NCI-H1417 (cell line): ENCODE measurements at regions not wholly inside any gene's neighbourhood (a gene's known extent, or its start where the extent isn't known, plus 50 kb on each side); places are given as distances from the start of the nearest gene placed in this dataset.
"Not testable (repeated sequence)": the region's sequence is repeated elsewhere in the genome, so short reads cannot be mapped to it uniquely, and the experiment has no call there.

Experiments used
- DNase-seq, 3 experiments: peaks; one replicate each; lab custom pipeline; 2025; lab: John Stamatoyannopoulos, UW

DNA sequence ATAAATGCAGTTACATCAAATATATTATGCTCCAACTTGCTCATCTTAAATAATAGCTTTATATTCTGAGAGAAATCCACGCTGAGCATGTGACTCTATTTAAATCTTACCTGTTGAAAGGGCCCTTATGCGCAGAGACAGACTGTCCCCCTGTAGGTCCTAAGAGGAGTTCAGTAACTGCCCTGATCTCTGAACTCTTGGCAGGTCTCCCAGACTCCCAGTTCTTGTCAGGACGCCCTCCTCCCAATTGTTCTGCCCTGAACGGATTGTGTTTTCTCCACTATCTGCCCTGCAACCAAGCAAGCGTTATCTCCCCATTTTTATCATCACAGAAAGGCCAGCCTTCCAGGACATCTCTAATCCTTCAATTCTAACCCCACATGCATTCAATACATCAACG is 954.6 kb downstream of the TSN start:
- DNase-seq, result no peak

DNA sequence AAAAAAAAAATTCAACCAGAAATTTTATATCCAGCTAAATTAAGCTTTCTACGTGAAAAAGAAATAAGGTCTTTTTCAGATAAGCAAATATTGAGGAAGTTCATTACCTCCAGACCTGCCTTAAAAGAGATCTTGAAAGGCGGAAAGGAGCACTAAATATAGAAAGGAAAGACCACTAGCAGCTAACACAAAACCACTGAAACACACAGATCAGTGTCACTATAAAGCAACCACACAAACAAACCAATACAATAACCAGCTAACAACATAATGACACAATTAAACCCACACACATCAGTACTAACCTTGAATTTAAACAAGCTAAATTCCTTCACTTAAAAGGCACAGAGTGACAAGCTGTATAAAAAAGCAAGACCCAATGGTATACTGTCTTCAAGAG is 958.3 kb downstream of the TSN start:
- DNase-seq, result no peak

DNA sequence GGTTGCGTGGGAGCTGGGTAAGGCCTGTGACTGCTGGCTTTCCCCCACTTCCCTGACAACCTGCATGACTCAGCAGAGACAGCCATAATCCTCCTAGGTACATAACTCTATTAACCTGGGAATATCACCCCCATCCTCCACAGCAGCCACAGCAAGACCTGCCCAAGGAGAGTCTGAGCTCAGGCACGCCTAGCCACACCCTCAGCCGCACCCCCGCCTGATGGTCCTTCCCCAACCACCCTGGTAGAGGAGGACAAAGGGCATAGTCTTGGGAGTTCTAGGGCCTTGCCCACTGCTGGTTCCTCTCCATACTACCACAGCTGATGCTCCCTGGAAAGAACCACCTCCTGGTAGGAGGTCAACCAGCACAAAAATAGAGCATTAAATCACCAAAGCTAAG is 965.4 kb downstream of the TSN start:
- not testable (repeated sequence) for DNase-seq

DNA sequence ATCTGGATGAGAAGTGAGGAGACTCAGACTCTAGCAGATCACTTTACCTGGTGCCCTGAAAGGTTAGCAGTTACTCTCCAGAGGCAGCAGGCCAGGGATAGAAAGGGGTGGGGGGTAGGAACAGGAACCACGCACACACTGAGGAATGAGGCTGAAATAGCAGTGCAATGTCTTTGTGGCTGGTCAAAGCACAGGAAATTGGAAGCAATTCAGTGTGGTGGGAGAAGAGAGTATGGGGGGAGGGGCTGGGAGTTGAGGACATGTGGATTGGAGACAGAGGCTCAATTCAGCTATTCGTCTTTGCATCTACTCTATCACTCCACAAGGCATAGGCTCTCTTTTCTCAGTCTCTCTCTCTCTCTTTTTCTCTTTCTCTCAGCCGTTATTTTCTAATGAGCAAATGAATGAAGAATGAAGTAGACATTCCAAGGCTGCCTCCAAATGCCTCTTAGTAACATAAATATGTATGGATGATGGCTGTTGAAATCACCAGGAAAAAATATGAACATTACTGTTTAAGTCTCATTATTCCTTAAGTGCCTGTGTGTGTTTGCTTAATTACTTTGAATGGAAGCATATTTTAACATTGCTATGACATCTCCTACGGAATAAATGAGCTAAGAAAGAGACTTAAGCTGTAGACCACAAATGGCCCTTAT is 979.4 kb downstream of the TSN start:
- no peak for DNase-seq

DNA sequence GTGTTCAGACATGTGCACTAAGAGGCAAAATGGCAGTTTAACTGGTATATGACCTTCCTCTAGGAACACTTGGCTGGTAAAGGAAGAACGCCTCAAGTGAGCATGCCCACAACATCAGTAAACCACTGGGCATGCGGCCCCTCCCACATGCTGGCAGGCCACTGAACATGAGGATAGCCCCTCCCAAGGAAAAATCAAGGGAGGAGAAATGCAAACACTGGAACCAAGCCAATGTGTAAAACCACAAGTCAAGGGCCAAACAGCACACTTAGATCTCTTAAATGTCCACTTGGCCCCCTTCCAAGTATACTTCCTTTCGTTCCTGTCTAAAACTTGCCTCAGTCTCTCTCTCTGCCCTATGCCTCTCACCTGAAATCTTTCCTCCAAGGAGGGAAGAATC is 980.8 kb downstream of the TSN start:
- DNase-seq, result peak in 2 of 3 experiments; percentile 15 to 72

DNA sequence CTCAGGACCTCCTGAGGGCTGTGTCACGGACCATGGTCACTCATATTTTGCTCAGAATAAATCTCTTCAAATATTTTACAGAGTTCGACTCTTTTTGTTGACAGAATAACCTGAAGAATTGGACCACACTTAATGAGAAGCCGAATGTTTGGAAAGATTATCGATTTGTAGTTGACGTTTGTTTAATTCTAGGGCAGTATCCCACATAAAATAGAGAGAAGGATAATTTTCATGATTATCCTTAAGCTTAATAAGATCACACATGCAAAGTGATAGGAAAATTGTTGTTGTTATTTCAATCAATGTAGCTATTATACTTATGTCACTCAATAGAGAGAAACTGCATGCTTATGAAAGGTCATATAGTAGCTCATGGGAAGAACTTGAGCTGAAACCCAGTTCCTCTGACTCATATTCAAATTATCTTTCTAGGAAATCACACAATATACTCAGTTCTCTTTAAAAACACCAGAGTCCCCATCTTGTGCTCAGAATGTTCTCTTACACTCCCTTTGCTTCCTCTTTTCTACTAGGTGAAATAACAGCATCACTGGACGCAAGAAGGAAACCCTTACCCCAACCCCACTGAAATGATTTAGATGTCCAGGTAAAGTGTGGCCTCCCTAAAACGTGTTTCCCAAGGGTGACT is 982.1 kb downstream of the TSN start:
- DNase-seq, result no peak

DNA sequence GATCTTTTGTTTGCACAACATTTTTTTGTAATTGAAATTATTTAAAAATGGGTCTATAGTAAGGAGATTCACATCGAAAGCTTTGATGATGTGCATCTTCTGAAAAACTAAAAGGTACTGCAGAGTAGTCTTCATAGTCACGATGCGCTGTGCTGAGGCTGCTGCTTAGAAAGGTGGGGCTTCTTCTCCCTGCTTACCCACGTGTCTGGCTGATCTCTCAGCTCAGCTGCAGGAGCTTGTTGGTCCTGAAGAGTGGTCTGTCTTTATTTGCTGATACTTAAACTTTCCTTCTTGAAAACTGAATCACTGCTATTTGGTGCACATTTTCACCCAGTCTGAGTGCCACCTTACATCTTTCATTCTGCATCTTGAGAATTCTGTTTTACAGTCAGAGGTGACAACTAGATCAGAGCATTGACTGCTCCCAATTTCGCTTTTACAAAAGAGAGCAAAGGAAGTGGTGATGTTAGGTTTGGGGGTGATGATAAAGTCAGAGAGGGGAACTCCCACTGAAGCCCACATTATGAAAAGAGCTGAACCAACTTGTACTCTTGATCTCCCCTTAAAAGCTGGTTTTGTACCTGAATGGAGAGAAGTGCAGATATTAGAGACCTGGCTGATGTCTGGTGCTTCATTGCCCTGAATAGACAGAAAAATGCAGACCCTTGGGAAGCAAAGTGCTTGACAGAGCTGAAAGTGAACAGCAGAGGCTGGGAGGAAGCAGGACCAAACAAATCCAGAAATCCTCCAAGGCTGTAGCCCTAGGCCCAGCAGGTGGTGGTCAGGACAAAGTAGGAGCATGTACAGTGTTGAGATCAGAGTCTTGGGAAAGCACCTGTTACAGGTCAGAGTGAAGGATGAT is 984.5 kb downstream of the TSN start:
- DNase-seq, result no peak

DNA sequence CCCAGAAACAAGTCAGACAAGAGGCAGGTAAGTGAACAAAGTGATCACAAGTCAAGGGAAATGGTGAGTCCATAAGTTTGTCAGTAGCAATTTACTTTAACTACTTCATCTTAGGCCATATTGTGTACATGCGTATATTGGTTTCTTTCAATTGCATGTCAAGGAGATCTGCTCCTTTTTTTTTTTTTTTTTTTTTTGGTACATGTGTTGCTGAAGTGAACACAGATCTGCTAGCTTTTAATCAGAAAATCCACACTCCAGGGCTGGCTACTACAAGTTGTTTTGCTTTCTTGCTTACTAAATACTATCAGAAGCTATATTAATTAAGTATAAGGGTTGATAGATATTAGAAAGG is 985.1 kb downstream of the TSN start:
- DNase-seq, result no peak

DNA sequence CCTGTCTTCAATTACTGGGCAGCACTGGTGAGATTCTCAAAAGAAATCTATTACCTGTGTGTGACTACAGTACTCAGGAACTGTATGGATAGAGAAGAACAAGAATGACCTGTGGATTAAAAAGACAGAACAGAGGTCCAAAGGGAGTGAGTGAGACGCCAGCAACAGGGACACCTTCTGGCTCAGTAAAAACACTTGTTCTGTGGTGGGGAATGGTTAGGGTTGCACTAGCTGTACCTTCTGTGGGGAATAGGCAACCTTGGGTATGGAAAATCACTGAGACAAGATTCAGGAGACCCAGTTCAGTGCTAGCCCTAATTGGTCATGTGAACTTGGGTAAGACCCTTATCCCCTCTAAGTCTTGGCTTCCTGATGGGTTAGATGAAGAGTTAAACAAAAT is 986.0 kb downstream of the TSN start:
- no peak for DNase-seq

DNA sequence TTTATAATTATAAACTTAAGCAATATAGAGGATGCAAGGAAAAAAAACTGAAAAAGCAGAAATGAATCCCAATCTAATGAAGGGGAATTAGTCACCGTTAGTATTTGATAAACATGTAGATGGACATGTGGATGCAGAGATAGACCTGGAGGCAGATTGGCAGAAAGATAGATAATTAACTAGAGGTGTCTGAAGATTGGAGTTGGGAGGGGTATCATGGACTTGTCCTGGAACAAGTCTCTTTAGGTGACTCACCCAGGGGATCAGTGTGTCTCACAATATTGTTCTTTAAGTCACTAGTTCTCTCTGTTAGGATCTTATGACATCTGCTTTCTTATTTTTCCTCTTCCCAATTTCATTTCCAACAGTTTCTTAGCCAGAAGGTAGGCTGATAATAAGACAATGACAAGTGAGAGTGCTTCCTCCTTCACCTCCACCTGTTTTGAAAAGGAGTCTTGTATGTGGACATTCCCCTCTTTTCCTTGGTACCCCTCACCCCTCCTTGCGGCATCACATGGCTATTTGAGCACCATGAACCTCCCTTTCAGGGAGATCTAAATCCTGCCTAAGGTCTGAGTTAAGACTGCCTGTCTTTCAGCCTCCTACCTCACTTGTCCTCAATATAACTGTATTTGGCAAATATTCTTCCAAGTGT is 987.7 kb downstream of the TSN start:
- DNase-seq, result no peak

DNA sequence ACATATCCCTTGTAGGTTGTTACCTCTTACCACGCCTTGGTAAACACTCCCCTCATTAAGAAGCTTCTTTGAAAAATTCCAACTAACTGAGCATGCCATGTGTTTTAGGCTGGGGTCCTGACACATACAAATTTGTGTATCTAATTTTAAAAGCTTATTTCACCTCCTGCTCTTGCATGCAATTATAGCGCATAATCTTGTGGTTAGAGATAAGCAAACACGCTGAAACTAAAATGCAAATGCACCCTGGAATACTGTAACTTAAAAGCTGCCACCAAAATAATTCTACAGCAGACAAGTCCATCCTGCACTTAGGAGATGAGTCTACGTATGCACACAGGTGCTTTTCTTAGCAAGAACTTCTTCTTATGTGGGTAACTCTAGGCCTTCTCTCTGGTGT is 990.2 kb downstream of the TSN start:
- DNase-seq, result no peak

DNA sequence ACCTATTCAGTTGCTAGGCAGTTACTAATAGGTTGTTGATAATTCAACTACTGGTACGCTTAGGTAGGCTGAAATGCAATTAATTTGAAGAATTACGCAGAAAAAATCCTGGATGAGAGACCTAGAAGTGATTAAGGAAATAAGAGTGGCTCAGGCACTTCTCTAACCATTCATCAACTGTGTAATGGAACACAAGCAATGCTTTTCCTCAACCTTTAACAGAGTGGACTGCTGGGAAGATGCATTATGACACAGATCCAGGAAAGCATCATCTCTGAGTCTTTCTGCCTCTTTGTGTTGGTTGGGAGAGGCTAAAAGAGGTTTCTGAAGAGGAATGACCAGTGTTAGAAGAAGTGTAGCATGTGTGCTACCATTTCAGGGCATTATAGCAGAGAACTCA is 992.2 kb downstream of the TSN start:
- no peak for DNase-seq

DNA sequence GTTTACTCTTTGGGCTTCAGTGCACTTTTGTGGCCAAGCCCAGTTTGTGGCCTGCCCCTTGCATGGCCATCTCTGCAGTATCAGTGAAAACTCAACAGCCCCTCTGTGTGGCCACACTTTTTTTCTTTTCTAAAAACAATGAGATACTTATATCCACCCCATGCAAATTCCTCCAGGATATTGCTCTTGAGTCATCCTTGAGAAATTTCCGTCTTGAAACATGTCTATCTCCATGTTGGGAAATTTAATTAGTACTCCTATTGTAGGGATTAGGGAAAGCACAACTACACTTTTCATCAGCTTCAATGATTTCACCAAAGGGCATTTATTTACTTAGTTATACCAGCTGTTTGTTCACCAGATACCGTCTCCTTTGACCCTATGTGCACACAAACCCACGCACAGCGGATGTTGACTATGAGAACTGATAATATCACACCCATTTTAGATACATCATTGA is 993.1 kb downstream of the TSN start:
- peak in 2 of 3 experiments; percentile 31 to 39 for DNase-seq

DNA sequence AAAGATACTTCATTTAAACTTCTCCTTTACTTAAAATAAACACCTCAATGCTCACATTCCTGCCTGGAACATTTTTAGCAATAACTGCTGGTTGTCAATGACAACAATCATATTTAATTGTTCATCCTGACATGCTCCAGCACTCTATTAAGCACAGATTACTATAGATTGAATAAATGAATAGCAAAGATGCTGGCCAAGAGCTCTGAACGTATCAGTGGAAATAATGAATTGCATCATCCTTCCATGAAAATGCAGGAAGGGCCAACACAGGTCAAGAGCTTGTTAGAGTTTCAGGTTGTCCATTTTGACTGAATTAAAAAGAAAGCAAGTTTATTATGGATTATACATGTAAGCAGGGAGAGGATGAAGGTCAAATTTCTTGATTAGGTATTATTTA is 994.0 kb downstream of the TSN start:
- DNase-seq, result peak in 1 of 3 experiments; percentile 8

DNA sequence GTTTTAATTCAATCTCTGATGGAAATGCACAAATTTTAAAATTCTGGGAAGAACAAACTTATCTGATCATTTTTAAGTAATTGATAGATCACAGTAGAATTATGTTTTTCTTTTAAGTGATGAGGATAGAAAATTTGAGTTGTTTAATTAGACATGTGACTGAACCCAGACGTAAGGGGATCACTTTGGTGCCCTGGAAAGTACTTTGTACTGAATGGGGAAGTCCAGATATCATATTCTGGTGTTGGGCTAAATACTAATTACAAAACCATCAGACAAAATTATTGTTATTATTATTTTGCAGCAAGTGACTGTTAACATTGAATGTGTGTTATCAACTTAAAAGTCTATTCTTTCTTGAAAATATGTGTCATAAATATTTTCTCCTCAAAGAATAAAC is 994.6 kb downstream of the TSN start:
- DNase-seq, result peak in 1 of 3 experiments; percentile 71

DNA sequence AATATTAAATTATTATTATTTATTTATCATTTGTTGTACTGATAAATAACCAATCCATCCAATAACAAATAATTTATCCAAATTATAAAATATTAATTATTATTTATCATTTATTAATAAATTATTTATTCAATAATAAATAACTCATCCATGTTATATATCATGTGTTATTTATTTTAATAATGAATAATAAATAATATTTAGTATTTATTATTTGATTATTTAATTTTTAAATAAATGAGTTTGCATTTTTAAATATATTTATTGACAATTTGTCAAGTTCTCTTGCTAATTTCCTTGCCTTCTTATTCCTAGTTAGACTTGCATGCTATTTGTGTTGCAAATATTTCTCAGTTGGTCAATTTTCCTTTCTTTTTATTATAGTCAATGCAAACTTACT is 995.4 kb downstream of the TSN start:
- no peak for DNase-seq

DNA sequence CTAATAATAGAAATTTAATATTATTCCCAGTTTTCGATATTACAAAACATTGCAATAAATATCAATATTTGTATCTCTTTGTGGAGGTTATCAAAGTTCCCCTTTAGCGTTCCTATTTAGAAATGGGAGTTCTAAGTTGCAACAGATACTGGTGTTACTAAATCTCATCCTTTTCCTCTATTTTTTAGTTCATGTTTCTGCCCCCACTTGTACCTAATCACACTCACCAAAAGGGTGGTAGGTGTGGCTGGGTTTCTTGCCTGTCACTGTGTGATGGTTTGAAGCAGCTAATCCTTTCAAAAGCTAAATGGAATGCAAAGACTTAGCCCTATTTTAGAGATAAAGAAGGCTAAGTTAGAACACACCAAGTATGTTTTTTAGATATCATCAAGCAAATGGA is 997.9 kb downstream of the TSN start:
- DNase-seq, result no peak

DNA sequence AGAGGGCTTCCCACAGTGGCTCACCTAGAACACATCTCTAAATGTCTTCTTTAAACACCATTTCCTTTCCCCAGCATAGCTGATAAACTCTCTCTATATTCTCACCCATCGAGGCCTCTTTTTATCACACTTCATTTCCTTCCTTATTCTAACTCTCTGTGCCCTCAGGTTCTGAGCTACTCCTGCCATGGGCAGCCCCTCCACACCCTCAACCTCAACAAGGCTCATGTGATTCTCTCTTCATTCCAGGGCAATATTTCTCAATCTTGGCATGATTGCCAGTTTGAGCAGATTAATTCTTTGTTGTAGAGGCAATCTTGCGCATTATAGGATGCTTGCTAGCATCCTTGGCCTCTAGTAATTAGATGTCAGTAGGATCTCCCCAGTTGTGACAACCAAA is 999.1 kb downstream of the TSN start:
- DNase-seq, result no peak

DNA sequence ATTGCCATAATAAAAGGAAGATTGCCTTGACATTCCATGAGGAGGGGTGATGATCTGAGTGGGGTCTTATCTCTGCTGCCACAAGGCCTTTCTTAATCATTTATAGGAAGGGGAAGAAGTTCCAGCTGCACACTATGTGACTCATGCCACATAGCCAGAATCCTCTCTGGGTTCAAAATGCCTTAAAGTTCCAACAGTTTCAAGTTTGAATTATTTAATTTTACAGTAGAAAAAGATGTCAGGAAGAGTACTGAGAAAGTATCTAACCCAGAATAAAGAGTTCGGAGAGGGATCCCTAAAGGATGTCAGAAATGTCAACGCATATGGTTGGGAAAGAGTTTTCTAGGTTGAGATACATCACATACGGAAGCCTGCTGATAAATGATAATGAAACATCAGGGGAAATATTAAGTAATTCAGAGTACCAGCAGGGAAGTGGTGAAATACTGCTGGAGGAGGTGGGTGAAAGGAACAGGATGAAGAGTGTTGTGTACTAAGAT is 999.9 kb downstream of the TSN start:
- no peak for DNase-seq

DNA sequence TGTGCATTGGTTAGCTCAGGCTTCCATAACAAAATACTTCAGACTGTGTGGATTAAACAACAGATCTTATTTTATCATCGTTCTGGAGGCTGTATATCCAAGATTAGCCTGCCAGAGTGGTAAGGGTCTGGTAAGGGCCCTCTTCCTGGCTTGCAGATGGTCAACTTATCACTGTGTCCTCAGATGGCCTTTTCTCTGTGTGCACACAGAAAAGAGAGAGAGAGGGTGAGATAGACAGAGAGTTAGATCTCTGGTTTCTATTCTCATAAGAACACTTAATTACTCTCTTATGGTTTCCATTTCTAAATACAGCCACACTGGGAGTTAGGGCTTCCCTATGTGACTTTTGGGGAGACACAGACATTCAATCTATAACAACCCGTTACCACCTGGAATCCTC is 1003.5 kb downstream of the TSN start:
- DNase-seq, result no peak

DNA sequence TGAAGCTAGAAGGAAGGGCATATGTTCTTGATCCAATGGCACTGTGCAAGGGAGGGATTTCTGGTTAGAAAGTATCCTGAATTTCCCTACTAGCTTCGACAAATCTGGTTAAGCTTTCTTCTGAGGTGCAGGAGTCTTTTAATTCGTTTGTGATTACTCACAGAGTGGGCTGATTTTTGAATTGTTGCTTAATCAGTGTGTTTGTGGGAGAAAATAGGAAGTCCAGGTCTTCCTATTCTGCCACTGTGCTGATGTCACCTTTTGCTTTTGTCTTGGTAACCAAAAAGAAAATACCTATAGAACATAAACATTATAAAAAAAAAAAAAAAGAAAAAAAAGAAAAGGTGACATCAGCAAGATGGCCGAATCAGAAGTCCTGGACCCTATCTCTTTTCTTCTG is 1008.6 kb downstream of the TSN start:
- DNase-seq, result no peak

DNA sequence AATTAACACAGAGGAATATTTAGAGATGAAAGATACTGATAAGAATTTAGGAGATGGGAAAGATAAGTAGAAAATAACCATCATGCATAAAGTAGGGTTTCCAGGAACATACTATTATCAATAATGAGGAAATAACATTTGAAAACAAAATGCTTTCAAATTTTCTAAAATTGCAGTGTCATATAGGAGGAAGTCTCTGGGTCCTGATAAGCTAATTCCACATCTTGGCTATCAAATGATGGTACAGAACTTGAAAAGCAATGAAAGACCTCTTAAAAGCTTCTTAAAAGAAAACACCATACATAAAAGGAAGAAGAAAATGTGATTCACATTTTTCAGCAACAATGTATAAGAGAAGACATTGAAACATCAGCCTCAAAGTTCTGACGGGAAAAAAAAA is 1024.8 kb downstream of the TSN start:
- no peak for DNase-seq
